Activated CD4-positive, alpha-beta T cell treated with anti-CD3 and anti-CD28 coated beads, Interleukin-2, amount 50 U/mL, for 24 hours (primary cell): ENCODE measurements at regions not wholly inside any gene's neighbourhood (a gene's known extent, or its start where the extent isn't known, plus 50 kb on each side); places are given as distances from the start of the nearest gene placed in this dataset.
"Not testable (repeated sequence)": the region's sequence is repeated elsewhere in the genome, so short reads cannot be mapped to it uniquely, and the experiment has no call there.

ENCODE experiments used
- DNase-seq, 2 donors: peaks; one replicate each; pipeline ENCODE4 v3.0.0-alpha.2; 2020; ENCODE audit warnings: low read depth in 1 of 2, low spot score in 1 of 2

DNA sequence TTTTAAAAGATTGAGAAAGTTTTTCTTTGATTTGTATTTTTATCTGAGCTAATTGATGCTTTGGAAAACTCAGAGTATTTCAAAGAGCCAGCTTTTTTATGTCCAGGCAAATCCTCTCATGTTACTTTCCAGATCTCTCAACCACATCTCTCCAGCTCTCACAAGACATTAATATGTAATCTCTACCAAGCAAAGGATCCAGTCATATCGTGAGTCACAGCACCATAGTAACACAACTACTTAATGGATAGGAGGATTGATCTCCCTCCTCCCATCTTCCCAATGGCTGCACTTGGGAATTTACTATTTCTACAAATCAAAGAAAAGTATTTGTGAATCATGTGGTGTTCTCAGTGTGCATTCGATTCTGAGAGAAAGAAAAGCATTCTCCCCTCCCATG lies 63.3 kb downstream of the POU4F1 start:
- no peak for DNase-seq

DNA sequence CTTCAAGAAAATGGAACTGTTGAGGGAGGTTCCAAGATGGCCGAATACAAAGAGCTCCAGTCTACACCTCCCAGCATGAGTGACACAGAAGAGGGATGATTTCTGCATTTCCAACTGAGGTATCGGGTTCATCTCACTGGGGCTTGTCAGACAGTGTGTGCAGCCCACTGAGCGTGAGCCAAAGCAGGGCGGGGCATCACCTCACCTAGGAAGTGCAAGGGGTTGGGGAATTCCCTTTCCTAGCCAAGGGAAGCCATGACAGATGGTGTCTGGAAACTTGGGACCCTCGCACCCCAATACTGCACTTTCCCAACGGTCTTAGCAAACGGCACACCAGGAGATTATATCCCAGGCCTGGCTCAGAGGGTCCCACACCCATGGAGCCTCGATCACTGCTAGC lies 77.3 kb downstream of the POU4F1 start:
- not testable (repeated sequence) for DNase-seq

DNA sequence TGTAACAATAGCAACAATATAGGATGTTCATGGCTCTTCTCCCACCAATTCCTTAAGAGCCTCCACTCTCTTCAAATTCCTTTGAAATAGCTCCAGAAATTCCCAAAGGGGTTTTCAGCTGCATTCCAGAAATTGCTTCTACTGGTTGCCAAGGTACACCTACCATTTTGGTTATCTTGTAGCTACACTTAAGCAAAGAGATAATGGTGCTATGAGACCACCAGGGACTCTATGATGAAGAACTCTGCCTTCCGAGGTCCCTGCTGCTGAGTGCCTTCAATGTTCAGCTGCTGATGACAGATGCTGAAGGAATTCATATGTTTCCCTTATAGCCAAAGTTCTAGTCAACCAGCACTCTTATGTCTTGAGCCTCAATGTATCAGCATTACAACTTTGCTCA lies 78.4 kb downstream of the POU4F1 start:
- DNase-seq, result no peak

DNA sequence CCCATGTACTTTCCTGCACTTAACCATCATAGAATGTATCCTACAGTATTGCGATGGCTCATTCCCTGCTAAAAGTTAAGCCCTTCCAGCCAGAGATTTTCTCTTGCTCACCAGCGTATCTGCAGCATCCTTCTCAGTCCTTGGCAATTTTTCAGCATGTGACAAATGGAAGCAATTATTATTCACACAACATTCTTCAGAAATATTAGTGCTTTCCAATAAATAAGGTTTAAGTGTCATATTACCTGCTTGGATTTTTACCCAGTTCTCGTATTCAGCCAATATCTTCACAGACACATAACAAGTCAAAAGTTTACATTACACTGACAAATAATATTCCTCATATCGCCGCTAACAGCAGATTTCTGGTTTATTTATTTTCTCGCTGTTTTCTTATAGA lies 82.3 kb downstream of the POU4F1 start:
- DNase-seq, result no peak

DNA sequence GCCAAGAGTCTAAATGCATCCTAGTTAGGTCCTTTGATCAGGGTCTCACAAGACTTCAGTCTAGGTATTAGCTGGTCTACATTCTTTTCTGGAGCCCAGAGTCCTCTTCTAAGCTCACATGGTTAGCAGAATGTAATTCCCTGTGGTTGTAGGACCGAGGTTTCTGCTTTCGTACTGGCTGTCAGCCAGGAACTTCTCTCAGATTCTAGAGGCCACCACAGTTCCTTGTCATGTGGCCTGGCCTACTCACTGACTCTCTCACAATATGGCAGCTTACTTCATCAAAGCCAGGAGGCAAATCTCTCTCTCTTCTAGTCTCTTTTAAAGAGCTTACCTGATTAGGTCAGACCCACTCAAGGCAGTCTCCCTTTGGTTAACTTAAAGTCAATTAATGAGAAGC lies 82.9 kb downstream of the POU4F1 start:
- no peak for DNase-seq

DNA sequence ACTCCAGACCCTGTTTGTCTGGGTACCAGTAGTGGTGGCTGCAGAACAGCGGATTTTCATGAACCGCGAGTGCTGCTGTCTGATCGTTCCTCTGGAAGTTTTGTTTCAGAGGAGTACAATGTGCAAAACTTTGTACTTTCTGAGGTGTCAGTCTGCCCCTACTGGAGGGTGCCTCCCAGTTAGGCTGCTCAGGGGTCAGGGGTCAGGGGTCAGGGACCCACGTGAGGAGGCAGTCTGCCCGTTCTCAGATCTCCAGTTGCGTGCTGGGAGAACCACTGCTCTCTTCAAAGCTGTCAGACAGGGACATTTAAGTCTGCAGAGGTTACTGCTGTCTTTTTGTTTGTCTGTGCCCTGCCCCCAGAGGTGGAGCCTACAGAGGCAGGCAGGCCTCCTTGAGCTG lies 84.9 kb downstream of the POU4F1 start:
- DNase-seq, result not testable (repeated sequence)

DNA sequence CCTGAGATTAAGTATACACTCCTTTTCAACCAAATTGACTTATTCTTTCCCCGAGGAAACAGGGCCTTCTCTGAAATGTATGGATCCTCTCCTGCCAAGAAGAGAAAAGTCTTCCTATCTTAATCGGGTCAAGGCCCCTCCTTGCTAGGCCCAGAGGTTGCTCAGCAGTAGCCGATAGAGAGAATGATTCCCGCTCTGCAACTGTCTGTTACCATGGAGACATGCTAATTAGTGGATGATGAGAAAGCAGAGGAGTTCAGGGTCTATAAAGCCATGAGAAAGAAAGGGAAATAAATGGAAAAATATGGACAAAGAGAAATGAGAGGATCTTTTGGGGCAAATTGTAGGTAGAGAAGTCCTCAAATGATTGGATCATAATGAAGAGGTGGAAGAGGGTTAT lies 103.5 kb downstream of the POU4F1 start:
- no peak for DNase-seq

DNA sequence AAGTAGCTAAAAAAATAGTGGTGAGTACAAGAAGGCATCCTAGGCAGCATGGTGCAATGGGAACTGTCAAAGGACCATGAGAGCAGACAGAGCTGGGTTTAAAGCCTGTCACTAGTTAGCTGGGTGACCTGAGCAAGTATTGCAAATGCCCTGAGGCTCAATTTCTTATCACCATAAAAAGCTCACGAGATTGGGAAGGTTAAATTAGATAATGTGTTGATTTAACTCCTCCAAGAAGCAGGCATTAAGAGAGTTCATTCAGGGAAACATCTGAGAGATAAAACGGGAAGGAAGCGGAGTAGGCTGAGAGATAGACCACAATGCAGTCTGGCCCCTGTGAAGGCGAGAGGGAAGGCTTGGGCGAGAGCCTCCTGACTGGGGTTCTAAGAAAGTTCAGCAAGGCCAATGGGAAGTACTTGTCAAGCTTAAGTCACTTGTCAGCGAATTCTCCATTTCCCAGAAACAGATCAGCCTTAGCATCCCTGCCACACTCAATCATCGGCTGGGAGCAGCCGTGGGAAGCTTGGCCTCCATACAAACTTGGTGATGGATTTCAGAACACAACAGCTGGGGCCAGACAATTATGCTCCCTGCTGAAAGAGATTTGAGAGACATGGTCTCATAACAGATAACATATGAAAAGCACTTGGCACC lies 105.5 kb downstream of the POU4F1 start:
- DNase-seq, result no peak

DNA sequence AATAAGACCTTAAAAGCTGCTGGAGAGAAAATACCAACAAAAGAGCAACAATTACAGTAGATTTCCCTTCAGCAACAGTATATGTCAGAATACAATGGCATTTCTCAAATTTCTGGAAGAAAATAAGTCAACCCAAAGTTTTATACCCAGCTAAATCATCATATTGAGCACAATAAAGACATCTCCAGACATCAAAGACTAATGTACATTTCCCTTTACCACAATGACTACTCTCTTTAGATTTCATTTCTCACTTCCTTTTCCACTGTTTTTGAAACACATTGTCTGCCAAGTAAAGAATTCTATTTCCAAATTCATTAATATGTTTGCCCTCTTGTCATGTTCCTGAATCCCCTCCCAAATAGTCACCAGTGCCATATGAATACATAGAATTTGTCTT lies 111.4 kb downstream of the POU4F1 start:
- DNase-seq, result no peak

DNA sequence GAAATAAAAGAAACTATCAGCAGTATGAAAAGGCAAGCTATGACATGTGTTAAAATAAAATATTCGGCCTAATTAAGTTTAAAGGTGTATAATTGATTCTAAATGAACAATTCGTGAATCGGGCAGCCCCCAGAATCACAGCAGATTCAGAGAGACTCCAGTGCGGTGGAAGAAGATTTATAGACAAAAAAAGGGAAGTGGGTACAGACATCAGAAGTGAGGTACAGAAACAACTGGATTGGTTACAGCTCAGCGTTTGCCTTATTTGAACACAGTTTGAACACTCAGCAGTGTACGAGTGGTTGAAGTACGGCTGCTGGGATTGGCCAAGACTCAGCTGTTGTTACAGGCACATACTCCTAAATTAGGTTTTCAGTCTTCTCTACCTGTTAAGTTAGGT lies 113.1 kb downstream of the POU4F1 start:
- not testable (repeated sequence) for DNase-seq

DNA sequence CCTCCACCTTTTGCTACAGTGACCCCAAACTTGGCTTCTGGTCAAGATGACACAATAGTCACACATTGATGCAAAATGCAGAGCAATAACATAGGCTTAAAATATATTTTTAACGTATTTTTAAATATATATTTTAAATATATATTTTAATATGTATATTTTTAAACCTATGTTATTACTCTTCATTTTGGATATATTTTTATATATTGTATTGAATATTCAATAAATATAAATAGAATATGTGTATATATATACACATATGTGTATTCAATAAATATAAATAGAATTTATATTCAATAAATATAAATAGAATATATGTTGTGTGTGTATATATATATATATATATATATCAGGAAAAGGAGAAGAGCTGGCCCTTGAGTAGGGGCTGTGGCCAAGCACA lies 115.6 kb downstream of the POU4F1 start:
- DNase-seq, result no peak

DNA sequence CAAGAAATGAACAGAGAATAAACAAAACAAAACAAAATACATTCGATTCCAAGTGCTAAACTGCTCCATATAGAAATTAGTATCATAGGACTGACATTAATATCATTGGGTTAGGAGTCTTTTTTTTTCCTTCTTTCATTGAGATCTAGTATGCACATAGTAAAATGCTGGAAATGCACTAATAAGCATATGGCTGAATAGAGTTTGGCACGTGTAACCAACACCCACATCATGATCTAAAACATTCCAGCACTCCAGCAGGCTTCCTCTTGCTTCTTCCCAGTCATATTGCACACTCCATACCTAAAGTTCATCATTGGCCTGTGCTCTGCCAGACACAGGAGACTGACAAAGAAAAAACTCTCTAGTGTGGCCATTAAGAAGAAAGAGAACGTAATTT lies 117.5 kb downstream of the POU4F1 start:
- no peak for DNase-seq

DNA sequence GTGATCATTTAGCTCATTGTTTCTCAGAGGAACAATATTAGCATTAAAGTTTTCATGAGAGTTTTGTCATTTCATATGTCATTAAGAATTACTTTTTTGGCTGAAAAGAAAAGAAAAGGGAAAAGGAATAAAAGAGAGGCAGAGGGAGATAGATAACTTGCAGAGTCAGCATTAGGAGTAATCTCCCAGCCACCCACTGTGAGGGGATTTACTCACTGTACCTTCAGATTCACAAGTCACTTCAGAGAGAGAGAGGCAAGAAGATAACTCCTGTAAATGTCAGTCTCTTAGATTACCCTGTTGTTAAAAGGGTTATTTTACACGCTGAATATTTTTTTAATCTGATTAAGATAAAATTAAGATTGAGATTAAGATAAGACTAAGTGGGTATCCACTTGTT lies 125.2 kb downstream of the POU4F1 start:
- DNase-seq, result no peak

DNA sequence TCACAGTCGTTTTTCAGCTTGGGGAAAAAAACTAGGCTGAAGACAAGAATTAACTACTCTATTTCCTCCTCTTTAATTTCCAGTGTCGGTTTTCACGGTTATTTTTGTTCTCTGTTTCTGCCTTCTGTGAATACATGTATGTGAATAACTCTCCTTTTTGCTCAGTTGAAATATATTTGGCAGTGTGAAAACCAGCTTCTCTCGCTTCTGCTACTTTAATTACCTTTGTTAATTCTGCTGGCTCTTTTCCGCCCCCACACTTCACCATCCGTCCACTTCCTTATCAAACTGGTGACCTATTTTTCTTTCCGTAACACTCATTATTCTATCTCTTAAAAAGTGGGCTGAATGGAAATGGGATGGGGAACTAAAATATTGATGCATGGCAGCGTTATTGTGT lies 126.4 kb downstream of the POU4F1 start:
- DNase-seq, result no peak

DNA sequence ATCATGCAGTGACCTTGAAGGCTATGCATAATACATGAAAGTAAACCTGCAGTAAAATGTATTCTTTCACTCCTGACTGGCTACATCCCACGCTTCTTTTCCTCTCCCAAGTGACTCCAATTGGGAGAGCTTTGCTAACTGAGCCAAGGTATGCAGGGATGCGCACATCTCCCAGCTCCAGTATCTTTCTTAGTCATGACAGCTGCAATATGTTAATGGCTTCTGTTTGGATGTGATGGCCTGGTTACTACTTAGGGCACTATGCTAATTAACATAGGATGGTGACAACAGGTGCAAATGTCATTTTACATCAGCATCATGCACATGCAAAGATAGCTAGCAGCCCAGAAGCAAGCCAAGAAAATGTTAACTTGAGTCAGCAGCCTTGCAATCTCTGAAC lies 134.7 kb downstream of the POU4F1 start:
- DNase-seq, result no peak

DNA sequence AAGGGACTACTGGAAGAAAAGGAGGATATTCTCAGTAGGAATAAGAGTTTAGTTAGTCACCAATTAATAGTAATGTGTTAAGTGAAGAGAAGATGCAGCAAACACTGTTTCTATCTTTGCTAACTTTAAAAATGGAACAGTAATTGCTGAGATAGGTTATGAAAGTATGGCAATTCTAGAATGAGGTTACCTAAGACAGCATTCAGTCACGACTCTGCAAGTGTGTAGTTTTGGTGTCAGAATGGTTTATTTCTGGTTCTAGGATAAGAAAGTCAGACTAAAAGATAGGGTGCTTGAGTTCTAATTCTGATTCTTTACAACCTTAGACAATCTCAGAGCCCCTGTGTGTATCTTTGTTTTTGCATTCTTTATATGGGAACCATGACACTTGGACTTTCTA lies 138.1 kb downstream of the POU4F1 start:
- DNase-seq, result no peak

DNA sequence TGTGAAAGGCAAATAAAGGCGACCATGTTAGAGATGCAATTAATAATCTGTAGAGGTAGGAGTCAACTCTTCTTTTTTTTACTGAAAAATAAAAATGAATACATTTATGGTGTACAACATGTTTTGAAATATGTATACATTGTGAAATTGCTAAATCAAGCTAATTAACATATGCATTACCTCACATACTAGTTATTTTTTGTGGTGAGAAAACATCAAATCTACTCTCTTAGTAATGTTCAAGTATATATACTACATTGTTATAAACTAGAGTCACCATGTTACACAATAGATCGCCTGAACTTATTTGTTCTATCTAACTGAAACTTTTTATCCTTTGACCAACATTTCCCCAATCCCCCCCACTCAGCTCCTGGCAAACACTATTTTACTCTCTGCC lies 143.2 kb downstream of the POU4F1 start:
- DNase-seq, result no peak

DNA sequence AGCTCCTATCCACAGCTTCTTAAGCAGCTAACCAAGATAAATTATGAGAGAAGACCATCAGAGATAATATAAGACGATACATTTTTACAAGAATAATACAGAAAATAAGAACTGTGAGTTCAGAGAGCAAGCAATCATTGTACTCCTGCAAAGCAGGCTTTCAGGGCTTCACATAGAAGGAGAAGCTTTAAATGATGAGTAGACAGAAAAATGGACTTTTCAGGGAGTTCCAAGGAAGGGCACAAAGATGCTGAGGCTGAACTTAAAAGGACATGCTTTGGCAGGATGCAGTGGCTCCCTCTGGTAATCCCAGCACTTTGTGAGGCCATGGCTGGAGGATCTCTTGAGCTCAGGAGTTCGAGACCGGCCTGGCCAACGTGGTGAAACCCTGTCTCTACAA lies 159.5 kb downstream of the POU4F1 start:
- no peak for DNase-seq

DNA sequence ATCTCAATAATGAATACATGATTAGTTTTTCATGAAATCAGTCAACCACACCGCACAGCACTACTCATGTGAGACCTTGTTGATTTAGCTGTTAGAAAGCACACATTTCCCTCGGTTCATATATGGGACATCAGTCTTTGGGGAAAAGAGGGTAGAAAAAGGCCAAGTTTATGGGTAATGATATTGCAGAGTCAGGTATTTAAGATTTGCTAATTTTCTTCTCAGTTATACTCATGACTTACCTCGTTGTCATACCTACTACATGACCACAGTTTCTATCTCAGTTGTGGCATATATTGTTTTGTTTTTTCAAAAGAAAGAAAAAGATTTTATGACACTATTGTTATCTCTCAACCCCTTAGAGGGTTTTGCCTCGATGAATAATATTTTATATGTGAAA lies 165.6 kb downstream of the POU4F1 start:
- no peak for DNase-seq

DNA sequence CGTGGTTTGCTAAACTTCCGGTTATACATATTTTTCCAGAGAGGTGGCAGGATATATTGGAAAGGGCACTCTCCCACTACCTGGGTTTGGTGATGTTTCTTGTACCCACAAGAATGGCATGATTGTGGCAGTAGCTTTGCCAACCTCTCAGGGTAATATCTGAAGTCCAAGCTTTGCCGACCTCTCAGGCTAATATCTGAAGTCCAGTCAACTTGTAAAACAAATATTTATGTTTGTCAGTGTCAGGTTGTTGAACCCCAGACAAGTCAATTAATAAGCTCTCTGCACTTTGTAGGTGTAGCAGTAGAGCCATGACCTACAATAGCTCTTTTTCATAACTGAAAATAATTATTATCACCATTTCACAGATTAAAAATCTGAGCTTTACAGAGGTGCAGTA lies 167.0 kb downstream of the POU4F1 start:
- DNase-seq, result no peak

DNA sequence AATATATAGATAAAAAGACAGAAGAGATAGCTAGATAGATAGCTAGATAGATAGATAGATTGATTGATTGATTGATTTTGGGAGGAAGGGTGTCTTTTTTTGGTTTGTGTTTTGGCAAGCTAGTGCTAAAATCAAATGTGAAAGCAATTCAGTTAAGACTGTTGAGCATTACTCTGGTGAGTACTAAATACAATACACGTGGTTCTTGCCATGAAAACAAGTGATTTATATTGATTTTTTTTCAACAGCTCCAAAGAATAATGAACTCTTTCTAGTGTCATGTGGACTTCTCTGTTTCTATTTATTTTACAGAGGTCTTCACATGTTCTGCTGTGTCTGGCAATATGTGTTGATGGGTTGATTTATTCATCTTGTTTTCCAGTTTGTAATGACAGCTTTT lies 172.0 kb downstream of the POU4F1 start:
- no peak for DNase-seq

DNA sequence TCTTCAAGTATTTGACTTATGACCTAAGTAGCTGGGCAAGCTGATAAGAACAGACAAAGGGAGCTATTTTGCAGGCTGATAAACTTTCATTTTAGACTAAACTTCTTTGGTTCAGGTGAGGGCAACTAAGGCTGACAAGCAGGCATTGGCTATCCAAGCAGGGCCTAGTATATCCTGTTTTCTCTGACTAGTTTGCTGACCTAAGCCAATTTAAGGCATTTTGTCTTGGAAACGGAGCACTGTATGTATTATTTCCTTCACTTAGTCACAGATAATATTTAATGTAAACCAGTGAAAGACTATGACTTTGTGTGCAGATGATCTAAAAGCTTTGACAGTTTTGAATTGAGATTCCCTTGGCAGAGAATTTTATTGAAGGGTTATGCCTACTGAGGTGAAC lies 172.5 kb downstream of the POU4F1 start:
- no peak for DNase-seq

DNA sequence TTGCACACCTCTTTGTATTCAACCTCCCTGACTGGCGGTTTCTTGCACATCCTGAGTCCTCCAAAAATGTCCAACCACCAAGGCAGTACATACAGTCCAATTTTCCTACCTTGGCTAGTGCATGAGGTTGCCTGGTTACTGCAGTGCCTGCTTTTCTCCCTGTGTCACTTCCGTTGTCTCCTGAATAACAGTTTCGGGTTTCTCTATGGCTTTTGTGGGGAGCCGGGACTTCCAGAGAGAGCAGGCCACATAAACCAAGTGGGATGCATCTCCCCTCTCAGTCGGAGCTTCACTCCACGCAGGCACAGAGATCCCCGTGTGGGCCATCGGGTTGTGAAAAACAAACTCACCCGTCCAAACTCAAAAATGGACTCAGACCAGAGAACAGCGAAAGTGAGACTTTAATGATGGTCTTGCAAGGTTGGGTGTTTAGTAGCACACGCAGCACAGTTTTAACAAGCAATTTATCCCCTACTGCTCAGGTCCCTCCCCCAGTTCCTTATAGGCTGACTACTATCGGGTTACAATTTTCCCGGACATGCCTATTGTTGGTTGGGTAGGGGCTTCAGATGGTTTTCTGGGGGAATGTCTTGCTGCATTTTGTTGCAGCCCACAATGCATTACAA lies 173.1 kb downstream of the POU4F1 start:
- DNase-seq, result no peak
